ENCODE measurements at regions not wholly inside any gene's neighbourhood (a gene's known extent, or its start where the extent isn't known, plus 50 kb on each side); places are given as distances from the start of the nearest gene placed in this dataset.

- H3K4me3 Mint-ChIP-seq (ENCODE audit: unreplicated experiment), result no peak overlapping the region
- H3K9me3 Mint-ChIP-seq (ENCODE audit: unreplicated experiment), result peaks cover 19% of the 10 kb centered on the region
- CTCF ChIA-PET, result interaction anchor here (0.7 to 1.2 kb wide), 5 partner anchors 53 to 663 kb away, joined by 3 to 6 read pairs (median 3); no protein-coding TSS in a partner anchor
- no peaks in the 10 kb centered on the region for H3K27me3 Mint-ChIP-seq (ENCODE audit: insufficient read depth, unreplicated experiment)
- TF ChIP-seq, protein P1, sequence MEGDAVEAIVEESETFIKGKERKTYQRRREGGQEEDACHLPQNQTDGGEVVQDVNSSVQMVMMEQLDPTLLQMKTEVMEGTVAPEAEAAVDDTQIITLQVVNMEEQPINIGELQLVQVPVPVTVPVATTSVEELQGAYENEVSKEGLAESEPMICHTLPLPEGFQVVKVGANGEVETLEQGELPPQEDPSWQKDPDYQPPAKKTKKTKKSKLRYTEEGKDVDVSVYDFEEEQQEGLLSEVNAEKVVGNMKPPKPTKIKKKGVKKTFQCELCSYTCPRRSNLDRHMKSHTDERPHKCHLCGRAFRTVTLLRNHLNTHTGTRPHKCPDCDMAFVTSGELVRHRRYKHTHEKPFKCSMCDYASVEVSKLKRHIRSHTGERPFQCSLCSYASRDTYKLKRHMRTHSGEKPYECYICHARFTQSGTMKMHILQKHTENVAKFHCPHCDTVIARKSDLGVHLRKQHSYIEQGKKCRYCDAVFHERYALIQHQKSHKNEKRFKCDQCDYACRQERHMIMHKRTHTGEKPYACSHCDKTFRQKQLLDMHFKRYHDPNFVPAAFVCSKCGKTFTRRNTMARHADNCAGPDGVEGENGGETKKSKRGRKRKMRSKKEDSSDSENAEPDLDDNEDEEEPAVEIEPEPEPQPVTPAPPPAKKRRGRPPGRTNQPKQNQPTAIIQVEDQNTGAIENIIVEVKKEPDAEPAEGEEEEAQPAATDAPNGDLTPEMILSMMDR (IDR thresholded peaks at IDR 0.05; ENCODE audit: unreplicated experiment), result no peak
- H3K36me3 Mint-ChIP-seq (ENCODE audit: insufficient read depth, unreplicated experiment), result no peaks in the 10 kb centered on the region
- POLR2A ChIA-PET, result interaction anchor here (0.7 kb wide), 1 partner anchor 130 kb away, joined by 3 read pairs; no protein-coding TSS in a partner anchor
- no peak for DNase-seq (ENCODE audit: unreplicated experiment)
- intact Hi-C loops (cut with micrococcal nuclease), result loop anchor here (5.0 to 10.0 kb wide), 2 partner anchors 220 to 287 kb away; partner anchors contain the start of gene IFT57
- H3K4me1 Mint-ChIP-seq (ENCODE audit: insufficient read depth, unreplicated experiment), result peaks cover 9% of the 10 kb centered on the region
- BruUV-seq (replicated peaks), result no TSS peak
- H3K27ac Mint-ChIP-seq (ENCODE audit: low read depth, unreplicated experiment), result no peak overlapping the region
These were observed 156.0 kb downstream of the CD47 start for GRCh38 chr3:107934808-107935207.

DNA sequence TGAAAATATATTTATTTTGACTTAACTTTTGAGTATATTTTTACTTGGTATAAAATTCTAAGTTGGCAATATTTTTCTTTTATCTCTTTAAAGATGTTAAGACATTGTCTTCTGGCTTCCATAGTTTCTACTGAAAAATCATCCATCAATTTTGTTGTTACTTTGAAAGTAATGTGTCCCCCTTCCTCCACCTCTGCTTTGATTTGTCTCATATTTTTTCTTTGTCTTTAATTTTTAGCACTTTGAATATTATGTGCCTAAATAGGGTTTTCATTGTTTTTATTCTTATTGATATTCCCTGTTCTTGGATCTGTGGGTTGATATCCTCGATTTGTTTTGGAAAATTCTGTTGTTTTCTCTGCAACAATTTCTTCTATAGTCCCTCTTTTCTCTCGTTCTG, 157.4 kb downstream of the CD47 start:
- no TSS peak for BruUV-seq (replicated peaks)
- Mint-ChIP-seq H3K4me1 (ENCODE audit: insufficient read depth, unreplicated experiment) (peaks cover 7% of the 10 kb centered on the region), H3K27me3 (ENCODE audit: insufficient read depth, unreplicated experiment) (no peaks in the 10 kb centered on the region), H3K27ac (ENCODE audit: low read depth, unreplicated experiment) (no peak overlapping the region), H3K4me3 (ENCODE audit: unreplicated experiment) (no peak overlapping the region), H3K9me3 (ENCODE audit: unreplicated experiment) (peaks cover 19% of the 10 kb centered on the region), H3K36me3 (ENCODE audit: insufficient read depth, unreplicated experiment) (no peaks in the 10 kb centered on the region)
- TF ChIP-seq, protein P1 (IDR thresholded peaks at IDR 0.05; ENCODE audit: unreplicated experiment), result no peak
- intact Hi-C loops (cut with micrococcal nuclease), result loop anchor here (10.0 kb wide), 1 partner anchor 221 kb away; no protein-coding TSS in a partner anchor
- DNase-seq (ENCODE audit: unreplicated experiment), result no peak
- ChIA-PET POLR2A (no interaction called here), CTCF (no interaction called here)

- CTCF ChIA-PET, result interaction anchor here (0.6 to 1.1 kb wide), 2 partner anchors 16 to 547 kb away, joined by 3 to 7 read pairs; no protein-coding TSS in a partner anchor
- intact Hi-C loops (cut with micrococcal nuclease), result loop anchor here (10.0 kb wide), 1 partner anchor 223 kb away; no protein-coding TSS in a partner anchor
- H3K9me3 Mint-ChIP-seq (ENCODE audit: unreplicated experiment), result peaks cover 11% of the 10 kb centered on the region
- no peak overlapping the region for H3K27ac Mint-ChIP-seq (ENCODE audit: low read depth, unreplicated experiment)
- no peaks in the 10 kb centered on the region for H3K27me3 Mint-ChIP-seq (ENCODE audit: insufficient read depth, unreplicated experiment)
- POLR2A ChIA-PET, result no interaction called here
- no peaks in the 10 kb centered on the region for H3K36me3 Mint-ChIP-seq (ENCODE audit: insufficient read depth, unreplicated experiment)
- DNase-seq (ENCODE audit: unreplicated experiment), result no peak
- BruUV-seq (replicated peaks), result no TSS peak
- no peaks in the 10 kb centered on the region for H3K4me1 Mint-ChIP-seq (ENCODE audit: insufficient read depth, unreplicated experiment)
- TF ChIP-seq, protein P1 (IDR thresholded peaks at IDR 0.05; ENCODE audit: unreplicated experiment), result no peak
- H3K4me3 Mint-ChIP-seq (ENCODE audit: unreplicated experiment), result no peak overlapping the region
These were observed 159.5 kb downstream of the CD47 start for GRCh38 chr3:107931326-107931725.

- no peak for DNase-seq (ENCODE audit: unreplicated experiment)
- H3K4me1 Mint-ChIP-seq (ENCODE audit: insufficient read depth, unreplicated experiment), result no peaks in the 10 kb centered on the region
- peaks cover 11% of the 10 kb centered on the region for H3K9me3 Mint-ChIP-seq (ENCODE audit: unreplicated experiment)
- TF ChIP-seq, protein P1 (IDR thresholded peaks at IDR 0.05; ENCODE audit: unreplicated experiment), result no peak
- intact Hi-C loops (cut with micrococcal nuclease), result loop anchor here (5.0 to 10.0 kb wide), 4 partner anchors 74 to 692 kb away; no protein-coding TSS in a partner anchor
- ChIA-PET POLR2A (no interaction called here), CTCF (interaction anchor here (0.6 to 1.9 kb wide), 6 partner anchors 9 to 722 kb away, joined by 3 to 9 read pairs (median 5); no protein-coding TSS in a partner anchor)
- no TSS peak for BruUV-seq (replicated peaks)
- no peaks in the 10 kb centered on the region for H3K36me3 Mint-ChIP-seq (ENCODE audit: insufficient read depth, unreplicated experiment)
- H3K27me3 Mint-ChIP-seq (ENCODE audit: insufficient read depth, unreplicated experiment), result no peaks in the 10 kb centered on the region
- H3K27ac Mint-ChIP-seq (ENCODE audit: low read depth, unreplicated experiment), result no peak overlapping the region
- H3K4me3 Mint-ChIP-seq (ENCODE audit: unreplicated experiment), result no peak overlapping the region
These were observed 161.7 kb downstream of the CD47 start for GRCh38 chr3:107929088-107929487.

Measured in MCF 10A (cell line).